ENCODE measurements at regions not wholly inside any gene's neighbourhood (a gene's known extent, or its start where the extent isn't known, plus 50 kb on each side); places are given as distances from the start of the nearest gene placed in this dataset.

- TF ChIP-seq CSRNP3 (CRISPR knock-in tag; IDR thresholded peaks at IDR 0.05): no peak
- TF ChIP-seq ARNTL (CRISPR knock-in tag; IDR thresholded peaks at IDR 0.05; ENCODE audit: borderline replicate concordance, low read depth): no peak
These were observed 488.4 kb downstream of the NR2F2 start for GRCh38 chr15:96818861-96819260.

Measured in SK-N-SH treated with all-trans-retinoic acid at 6 μM for 48 hours (cell line).